Head of caudate nucleus (tissue), 42 donors: ENCODE measurements at regions not wholly inside any gene's neighbourhood (a gene's known extent, or its start where the extent isn't known, plus 50 kb on each side); places are given as distances from the start of the nearest gene placed in this dataset.
"Not testable (repeated sequence)": the region's sequence is repeated elsewhere in the genome, so short reads cannot be mapped to it uniquely, and the experiment has no call there.

Source experiments
- DNase-seq, 42 donors: peaks; one replicate each; pipeline versions ENCODE4 v3.0.0 to v3.0.0-alpha.2; 2020 to 2021; ENCODE audit warnings: mixed read lengths in 7 of 42
- intact Hi-C: fragments of 100-400 bp; cut with DNase I; formaldehyde crosslinking; loops from one replicate; pipeline ENCODE4 v1.15.0; 2022

GRCh38 chr20:36082315-36082915 lies 72.1 kb upstream of the EPB41L1 start:
- DNase-seq, result no peak
- intact Hi-C loops, result no loop called here

DNA sequence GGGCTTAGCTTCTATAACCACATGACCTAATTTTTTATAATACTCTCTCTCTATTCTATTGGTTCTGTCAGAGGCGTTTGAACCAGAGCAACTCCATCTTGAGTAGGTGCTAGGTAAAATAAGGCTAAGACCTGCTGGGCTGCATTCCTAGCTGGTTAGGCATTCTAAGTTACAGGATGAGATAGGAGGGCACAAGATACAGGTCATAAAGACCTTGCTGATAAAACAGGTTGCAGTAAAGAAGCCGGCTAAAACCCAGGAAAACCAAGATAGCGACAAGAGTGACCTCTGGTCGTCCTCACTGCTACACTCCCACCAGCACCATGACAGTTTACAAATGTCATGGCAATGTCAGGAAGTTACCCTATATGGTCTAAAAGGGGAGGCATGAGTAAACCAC lies 71.3 kb upstream of the EPB41L1 start:
- intact Hi-C loops, DNase-seq: not testable (repeated sequence)

GRCh38 chr20:36084356-36084755 lies 70.2 kb upstream of the EPB41L1 start:
- intact Hi-C loops, result no loop called here
- no peak for DNase-seq

GRCh38 chr20:36084897-36085613 lies 69.5 kb upstream of the EPB41L1 start:
- intact Hi-C loops, result no loop called here
- no peak for DNase-seq

- intact Hi-C loops, result no loop called here
- no peak for DNase-seq
Observed at GRCh38 chr20:36085686-36086267, 68.8 kb upstream of the EPB41L1 start.

DNA sequence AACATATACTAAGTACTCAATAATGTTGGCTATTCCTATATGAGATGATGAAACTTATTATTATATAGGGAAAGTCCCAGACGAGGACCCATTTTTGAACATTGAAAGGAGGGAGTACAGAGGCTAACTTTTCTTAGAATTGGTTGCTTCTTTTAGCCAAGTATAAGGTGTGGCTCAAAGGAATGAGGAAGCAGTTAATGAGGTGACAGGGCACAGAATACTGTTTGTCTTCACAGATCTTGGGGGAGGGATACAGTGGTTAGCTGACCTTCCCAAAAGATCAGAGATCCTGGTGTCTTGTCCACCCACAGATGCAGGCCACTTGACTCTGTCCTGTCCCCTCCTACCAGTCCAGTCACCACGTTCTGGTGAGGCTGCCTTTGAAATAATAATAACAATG lies 67.8 kb upstream of the EPB41L1 start:
- DNase-seq, result no peak
- intact Hi-C loops, result no loop called here

- intact Hi-C loops, result no loop called here
- DNase-seq, result no peak
Observed at GRCh38 chr20:36090223-36090622, 64.3 kb upstream of the EPB41L1 start.

GRCh38 chr20:36091561-36092397 lies 62.8 kb upstream of the EPB41L1 start:
- intact Hi-C loops, result no loop called here
- DNase-seq, result peak in 3 of 42 donors; percentile 18 to 41 (median 28)

DNA sequence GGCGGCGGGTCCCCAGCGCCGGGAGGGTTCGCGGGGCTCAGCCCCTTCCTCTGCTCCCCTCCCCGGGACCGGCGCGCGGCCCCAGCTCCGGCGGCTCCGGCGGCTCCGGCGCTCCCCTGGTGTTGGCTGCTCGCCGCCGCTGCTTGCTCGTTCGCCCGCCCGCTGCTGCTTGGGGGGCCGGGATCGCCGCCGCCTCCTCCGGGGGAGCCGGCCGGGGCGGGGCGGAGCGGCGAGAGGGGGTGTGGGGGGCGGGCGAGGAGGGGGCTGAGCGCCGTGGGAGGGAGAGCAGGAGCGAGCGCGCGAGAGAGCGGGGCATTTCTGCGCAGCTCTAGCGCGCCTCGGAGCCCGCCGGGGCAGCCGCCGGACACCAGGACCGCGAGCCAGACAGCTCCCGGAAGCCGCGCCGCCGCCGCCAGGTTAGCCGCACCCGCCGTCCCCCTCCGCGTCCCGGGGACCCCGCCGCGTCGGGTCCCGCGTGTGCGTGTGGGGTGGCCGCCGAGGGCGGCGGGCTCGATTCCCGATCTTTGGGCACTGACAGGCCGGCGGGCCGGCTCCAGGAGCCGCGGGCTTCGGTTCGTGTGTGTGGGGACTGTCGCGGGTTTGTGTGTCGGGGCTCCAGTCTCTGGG lies 62.0 kb upstream of the EPB41L1 start:
- peak in 27 of 42 donors; percentile 18 to 65 (median 46) for DNase-seq
- intact Hi-C loops, result no loop called here

DNA sequence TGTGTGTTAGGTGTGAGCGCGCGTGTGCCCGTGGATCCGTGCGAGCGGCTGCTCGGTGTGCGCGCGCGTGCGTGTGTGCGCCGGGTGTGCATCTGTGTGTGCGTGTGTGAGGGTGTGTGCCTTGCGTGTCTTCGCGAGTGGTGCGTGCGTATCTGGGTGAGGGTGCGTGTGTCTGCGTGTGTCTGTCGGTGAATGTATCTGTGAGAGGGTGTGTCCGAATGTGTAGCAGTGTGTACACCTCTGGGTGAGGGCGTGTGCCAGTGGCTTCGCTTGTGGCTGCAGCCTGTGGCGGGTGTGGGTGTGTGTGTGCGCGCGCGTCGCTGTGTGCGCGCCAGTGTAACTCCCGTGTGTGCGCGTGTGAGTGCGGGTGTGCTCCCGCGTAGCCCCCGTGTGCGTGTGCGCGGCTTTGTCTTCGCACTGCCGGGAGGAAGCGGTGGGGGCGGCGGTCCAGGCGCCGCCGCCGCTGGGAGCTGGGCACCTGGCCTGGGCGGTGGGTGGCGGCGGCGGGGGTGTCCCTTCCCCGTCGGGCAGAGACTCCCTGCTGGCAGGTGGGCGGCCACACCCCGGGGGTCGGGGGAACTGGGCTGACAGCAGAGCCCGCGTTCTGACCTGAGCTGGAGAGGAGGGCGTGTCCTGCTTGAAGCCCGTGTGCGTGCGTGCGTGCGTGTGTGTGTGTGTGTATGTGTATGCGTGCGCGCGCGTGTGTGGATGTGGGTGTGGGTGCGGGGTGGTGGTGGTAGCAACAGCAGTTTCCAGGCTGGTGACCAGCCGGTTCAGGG lies 61.3 kb upstream of the EPB41L1 start:
- intact Hi-C loops, result no loop called here
- DNase-seq, result peak in 36 of 42 donors; percentile 32 to 73 (median 54)

GRCh38 chr20:36093804-36094145 lies 60.8 kb upstream of the EPB41L1 start:
- intact Hi-C loops, result no loop called here
- DNase-seq, result no peak

DNA sequence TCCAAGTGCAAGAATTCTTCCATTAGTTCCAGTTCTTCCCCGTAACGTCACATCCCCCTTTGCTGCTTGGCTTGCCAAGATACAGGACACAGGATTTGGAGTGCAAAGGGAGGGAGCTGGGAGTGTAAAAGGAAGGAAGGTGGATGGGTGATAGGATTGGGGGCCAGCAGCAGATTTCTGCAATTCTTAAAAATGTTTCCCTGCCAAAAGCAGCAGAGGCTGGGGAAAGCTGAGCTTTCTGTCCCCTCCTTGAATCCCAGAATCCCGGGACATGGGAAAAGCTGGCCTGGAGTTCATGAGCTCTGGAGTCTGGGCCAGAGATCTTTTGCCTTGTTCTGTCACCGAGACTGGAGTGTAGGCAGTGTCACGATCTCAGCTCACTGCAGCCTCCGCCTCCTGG lies 60.0 kb upstream of the EPB41L1 start:
- intact Hi-C loops, result no loop called here
- DNase-seq, result peak in 15 of 42 donors; percentile 16 to 67 (median 49)

DNA sequence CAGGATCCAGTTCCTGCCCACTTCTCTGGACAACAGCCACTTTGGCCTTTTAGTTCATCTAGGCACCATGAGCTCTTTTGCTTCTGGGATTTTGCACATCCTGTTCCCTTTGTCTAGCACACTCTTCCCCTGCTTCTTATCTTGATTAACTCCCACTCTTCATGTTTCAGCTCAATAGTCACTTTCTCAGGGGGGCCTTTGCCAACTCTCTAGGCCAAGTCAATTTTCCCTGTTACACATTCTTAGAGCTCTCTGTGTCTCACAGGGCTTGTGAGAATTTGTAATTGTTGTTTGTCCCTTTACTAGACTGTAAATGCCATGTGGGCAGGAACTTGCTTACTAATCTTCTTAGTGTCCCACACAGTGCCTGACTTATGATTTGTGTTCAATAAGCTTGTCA lies 58.1 kb upstream of the EPB41L1 start:
- intact Hi-C loops, result no loop called here
- no peak for DNase-seq

DNA sequence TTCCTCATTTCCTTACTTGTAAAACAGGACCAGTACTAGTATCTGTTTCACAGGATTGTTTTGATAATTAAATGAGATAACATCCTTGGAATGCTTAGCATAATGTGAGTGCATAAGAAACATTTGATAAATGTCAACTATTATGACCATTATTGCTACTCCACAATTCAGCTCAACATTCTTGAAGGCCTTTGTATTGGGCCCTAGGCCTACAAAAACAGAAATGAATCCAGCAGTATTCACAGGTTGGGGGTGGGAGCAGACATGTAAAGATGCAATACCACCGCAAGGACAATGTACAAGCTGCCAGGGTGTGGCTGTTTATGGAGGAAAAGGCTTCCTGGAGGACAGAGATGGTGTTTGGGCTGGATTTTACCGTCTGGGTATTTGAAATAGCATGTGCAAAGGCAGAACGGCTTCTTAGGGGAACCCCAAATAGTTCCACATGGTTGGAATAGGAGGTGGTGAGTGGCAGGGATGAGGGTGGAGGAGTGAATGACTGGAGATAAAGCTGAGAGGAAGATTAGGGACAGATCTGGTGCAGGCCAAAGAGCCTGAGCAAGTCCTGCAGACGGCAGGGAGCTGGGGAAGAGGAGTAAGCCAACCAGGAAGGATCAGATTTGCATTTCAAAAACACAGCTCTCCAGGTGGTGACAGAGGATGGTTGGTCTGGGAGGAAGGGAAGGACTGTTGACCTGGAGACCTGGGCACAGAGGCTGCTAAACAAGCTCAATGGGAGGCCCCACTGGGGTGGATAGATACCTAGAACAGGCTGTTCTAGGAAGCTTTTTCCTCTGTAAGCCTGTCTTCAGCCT lies 57.0 kb upstream of the EPB41L1 start:
- intact Hi-C loops, result no loop called here
- peak in 1 of 42 donors; percentile 13 for DNase-seq

DNA sequence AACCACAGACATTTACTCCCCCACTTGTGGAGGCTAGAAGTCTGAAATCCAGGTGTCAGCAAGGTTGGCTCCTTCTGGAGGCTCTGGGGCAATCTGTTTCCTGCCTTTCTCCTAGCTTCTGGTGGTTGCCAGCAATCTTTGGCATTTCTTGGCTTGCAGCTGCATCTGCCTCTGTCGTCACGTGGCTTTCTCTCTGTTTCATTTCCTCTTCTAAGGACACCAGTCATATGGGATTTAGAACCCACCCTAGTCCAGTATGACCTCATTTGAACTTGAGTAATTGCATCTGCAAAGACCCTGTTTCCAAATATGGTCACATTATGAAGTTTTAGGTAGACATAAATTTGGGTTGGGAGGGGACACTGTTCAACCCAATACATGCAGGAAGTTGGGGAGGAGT lies 56.2 kb upstream of the EPB41L1 start:
- intact Hi-C loops, result no loop called here
- peak in 19 of 42 donors; percentile 17 to 62 (median 42) for DNase-seq

GRCh38 chr20:36099106-36099505 lies 55.4 kb upstream of the EPB41L1 start:
- intact Hi-C loops, result no loop called here
- DNase-seq, result no peak

- intact Hi-C loops, result no loop called here
- DNase-seq, result no peak
Observed at GRCh38 chr20:36101192-36101591, 53.3 kb upstream of the EPB41L1 start.

DNA sequence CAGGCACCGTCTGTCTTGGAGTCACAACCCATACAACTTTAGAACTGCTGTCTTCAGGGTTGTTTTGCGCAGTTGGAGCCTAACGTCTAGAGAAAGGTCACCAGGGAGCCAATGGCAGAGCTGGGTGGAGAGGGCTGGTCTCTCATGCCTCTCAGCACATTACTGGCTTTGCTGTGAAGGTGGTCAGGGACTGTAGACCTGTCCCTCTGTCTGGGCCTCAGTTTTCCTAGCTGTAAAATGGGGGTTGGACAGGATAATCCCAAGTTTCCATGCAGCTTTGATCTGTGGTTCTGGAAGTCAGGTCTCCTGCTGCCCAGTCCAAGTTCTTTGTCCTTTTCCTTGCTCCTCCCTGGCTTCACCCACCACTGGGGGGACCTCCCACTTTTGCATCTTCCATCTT lies 52.2 kb upstream of the EPB41L1 start:
- intact Hi-C loops, result no loop called here
- DNase-seq, result no peak
